ENCODE measurements at regions not wholly inside any gene's neighbourhood (a gene's known extent, or its start where the extent isn't known, plus 50 kb on each side); places are given as distances from the start of the nearest gene placed in this dataset.

GRCh38 chr3:144429719-144430121, 458.1 kb downstream of the DIPK2A start:
- no peak for DNase-seq
- no peak for ATAC-seq
- Mint-ChIP-seq H3K4me1 (no peaks in the 10 kb centered on the region), H3K4me3 (no peak overlapping the region), H3K36me3 (no peaks in the 10 kb centered on the region), H3K27ac (no peak overlapping the region), H3K9me3 (peaks cover 0 to 8% (median 0%) of the 10 kb centered on the region in 9 donors), H3K27me3 (peaks cover 0 to 3% (median 0%) of the 10 kb centered on the region in 5 donors)
- POLR2A ChIA-PET = no interaction called here

GRCh38 chr3:144431134-144431533, 459.5 kb downstream of the DIPK2A start:
- peaks cover 0 to 3% (median 0%) of the 10 kb centered on the region in 5 donors for H3K27me3 Mint-ChIP-seq
- DNase-seq (no peak), ATAC-seq (no peak)
- H3K27ac Mint-ChIP-seq = no peak overlapping the region
- no peaks in the 10 kb centered on the region for H3K36me3 Mint-ChIP-seq
- POLR2A ChIA-PET = no interaction called here
- H3K9me3 Mint-ChIP-seq = peaks cover 0 to 8% (median 0%) of the 10 kb centered on the region in 9 donors
- no peaks in the 10 kb centered on the region for H3K4me1 Mint-ChIP-seq
- H3K4me3 Mint-ChIP-seq = no peak overlapping the region

GRCh38 chr3:144433006-144433405, 461.4 kb downstream of the DIPK2A start:
- H3K27ac Mint-ChIP-seq = no peak overlapping the region
- POLR2A ChIA-PET = no interaction called here
- H3K4me3 Mint-ChIP-seq = no peak overlapping the region
- DNase-seq (no peak), ATAC-seq (no peak)
- H3K36me3 Mint-ChIP-seq = no peaks in the 10 kb centered on the region
- peaks cover 0 to 18% (median 0%) of the 10 kb centered on the region in 9 donors for H3K9me3 Mint-ChIP-seq
- peaks cover 0 to 3% (median 0%) of the 10 kb centered on the region in 5 donors for H3K27me3 Mint-ChIP-seq
- no peaks in the 10 kb centered on the region for H3K4me1 Mint-ChIP-seq

- Mint-ChIP-seq H3K4me1 (no peaks in the 10 kb centered on the region), H3K4me3 (no peak overlapping the region), H3K9me3 (peaks cover 0 to 18% (median 0%) of the 10 kb centered on the region in 9 donors), H3K27ac (no peak overlapping the region), H3K36me3 (no peaks in the 10 kb centered on the region), H3K27me3 (no peaks in the 10 kb centered on the region)
- POLR2A ChIA-PET = no interaction called here
- ATAC-seq = no peak
- no peak for DNase-seq
These were observed 466.4 kb downstream of the DIPK2A start for GRCh38 chr3:144437989-144438388.

GRCh38 chr3:144444061-144444460, 472.4 kb downstream of the DIPK2A start:
- H3K27me3 Mint-ChIP-seq = no peaks in the 10 kb centered on the region
- peaks cover 0 to 1% (median 0%) of the 10 kb centered on the region in 9 donors for H3K9me3 Mint-ChIP-seq
- ATAC-seq = no peak

GRCh38 chr3:144444546-144444945, 472.9 kb downstream of the DIPK2A start:
- peaks cover 0 to 1% (median 0%) of the 10 kb centered on the region in 9 donors for H3K9me3 Mint-ChIP-seq

More at GRCh38 chr3:144444061-144444460, 472.4 kb downstream of the DIPK2A start:
- Mint-ChIP-seq H3K4me3 (no peak overlapping the region), H3K4me1 (no peaks in the 10 kb centered on the region), H3K36me3 (no peaks in the 10 kb centered on the region), H3K27ac (no peak overlapping the region)
- DNase-seq = no peak
- POLR2A ChIA-PET = no interaction called here

GRCh38 chr3:144455841-144456440, 484.3 kb downstream of the DIPK2A start:
- Mint-ChIP-seq H3K27ac (no peak overlapping the region), H3K9me3 (peaks cover 0 to 18% (median 0%) of the 10 kb centered on the region in 9 donors), H3K4me3 (no peak overlapping the region), H3K4me1 (peaks cover 0 to 1% (median 0%) of the 10 kb centered on the region in 4 donors), H3K36me3 (no peaks in the 10 kb centered on the region), H3K27me3 (peaks cover 0 to 21% (median 4%) of the 10 kb centered on the region in 5 donors)
- DNase-seq (no peak), ATAC-seq (no peak)
- POLR2A ChIA-PET = no interaction called here

More at GRCh38 chr3:144444546-144444945, 472.9 kb downstream of the DIPK2A start:
- Mint-ChIP-seq H3K36me3 (no peaks in the 10 kb centered on the region), H3K27ac (no peak overlapping the region), H3K4me1 (no peaks in the 10 kb centered on the region), H3K27me3 (peaks cover 0 to 3% (median 0%) of the 10 kb centered on the region in 5 donors), H3K4me3 (no peak overlapping the region)
- POLR2A ChIA-PET = no interaction called here
- DNase-seq (no peak), ATAC-seq (no peak)

- Mint-ChIP-seq H3K4me3 (no peak overlapping the region), H3K27ac (peak overlapping the region in 1 of 10 donors; percentile 11), H3K36me3 (no peaks in the 10 kb centered on the region), H3K27me3 (peaks cover 0 to 21% (median 4%) of the 10 kb centered on the region in 5 donors), H3K9me3 (peaks cover 0 to 18% (median 0%) of the 10 kb centered on the region in 9 donors), H3K4me1 (peaks cover 0 to 1% (median 0%) of the 10 kb centered on the region in 4 donors)
- no peak for DNase-seq
- ATAC-seq = no peak
- POLR2A ChIA-PET = no interaction called here
These were observed 486.1 kb downstream of the DIPK2A start for GRCh38 chr3:144457758-144458157.

GRCh38 chr3:144458283-144458682, 486.7 kb downstream of the DIPK2A start:
- Mint-ChIP-seq H3K4me3 (no peak overlapping the region), H3K27me3 (peaks cover 0 to 21% (median 4%) of the 10 kb centered on the region in 5 donors), H3K4me1 (peaks cover 0 to 1% (median 0%) of the 10 kb centered on the region in 4 donors), H3K36me3 (no peaks in the 10 kb centered on the region), H3K9me3 (peaks cover 0 to 18% (median 0%) of the 10 kb centered on the region in 9 donors), H3K27ac (no peak overlapping the region)
- no peak for DNase-seq
- ATAC-seq = no peak
- POLR2A ChIA-PET = no interaction called here

GRCh38 chr3:144462337-144462736, 490.7 kb downstream of the DIPK2A start:
- POLR2A ChIA-PET = no interaction called here
- Mint-ChIP-seq H3K4me1 (peaks cover 0 to 1% (median 0%) of the 10 kb centered on the region in 4 donors), H3K27ac (no peak overlapping the region), H3K9me3 (peaks cover 0 to 12% (median 0%) of the 10 kb centered on the region in 9 donors), H3K4me3 (no peak overlapping the region), H3K36me3 (no peaks in the 10 kb centered on the region), H3K27me3 (peaks cover 0 to 14% (median 5%) of the 10 kb centered on the region in 5 donors)
- no peak for DNase-seq
- ATAC-seq = no peak

- Mint-ChIP-seq H3K4me1 (no peaks in the 10 kb centered on the region), H3K4me3 (no peak overlapping the region), H3K27ac (no peak overlapping the region), H3K27me3 (peaks cover 0 to 1% (median 0%) of the 10 kb centered on the region in 5 donors), H3K36me3 (no peaks in the 10 kb centered on the region), H3K9me3 (no peaks in the 10 kb centered on the region)
- DNase-seq (no peak), ATAC-seq (no peak)
- POLR2A ChIA-PET = no interaction called here
These were observed 492.3 kb downstream of the DIPK2A start for GRCh38 chr3:144463911-144464310.

GRCh38 chr3:144466114-144466513, 494.5 kb downstream of the DIPK2A start:
- no peak overlapping the region for H3K4me3 Mint-ChIP-seq
- no peaks in the 10 kb centered on the region for H3K9me3 Mint-ChIP-seq
- no peaks in the 10 kb centered on the region for H3K36me3 Mint-ChIP-seq
- peaks cover 0 to 1% (median 0%) of the 10 kb centered on the region in 5 donors for H3K27me3 Mint-ChIP-seq
- POLR2A ChIA-PET = no interaction called here
- no peak overlapping the region for H3K27ac Mint-ChIP-seq
- DNase-seq = no peak
- H3K4me1 Mint-ChIP-seq = no peaks in the 10 kb centered on the region
- ATAC-seq = no peak

- POLR2A ChIA-PET = no interaction called here
- Mint-ChIP-seq H3K9me3 (no peaks in the 10 kb centered on the region), H3K4me3 (no peak overlapping the region), H3K27me3 (peaks cover 0 to 1% (median 0%) of the 10 kb centered on the region in 5 donors), H3K27ac (no peak overlapping the region), H3K4me1 (no peaks in the 10 kb centered on the region), H3K36me3 (no peaks in the 10 kb centered on the region)
- DNase-seq (no peak), ATAC-seq (no peak)
These were observed 494.9 kb downstream of the DIPK2A start for GRCh38 chr3:144466540-144466939.

- no peaks in the 10 kb centered on the region for H3K36me3 Mint-ChIP-seq
- DNase-seq = no peak
- no peaks in the 10 kb centered on the region for H3K9me3 Mint-ChIP-seq
- no peak overlapping the region for H3K27ac Mint-ChIP-seq
- no peaks in the 10 kb centered on the region for H3K4me1 Mint-ChIP-seq
- no peaks in the 10 kb centered on the region for H3K27me3 Mint-ChIP-seq
- no peak for ATAC-seq
- POLR2A ChIA-PET = no interaction called here
- H3K4me3 Mint-ChIP-seq = no peak overlapping the region
These were observed 499.0 kb downstream of the DIPK2A start for GRCh38 chr3:144470666-144471065.

Data from naive thymus-derived CD8-positive, alpha-beta T cell (primary cell).